OCI-LY3 (cell line): ENCODE measurements at regions not wholly inside any gene's neighbourhood (a gene's known extent, or its start where the extent isn't known, plus 50 kb on each side); places are given as distances from the start of the nearest gene placed in this dataset.

Experiments
- EZH2phosphoT487 ChIP-seq: fragments of 200-600 bp; shearing (Covaris generic); IDR thresholded peaks from 2 replicates; pipeline ENCODE4 v1.6.1; 2018; ENCODE audit warnings: antibody characterized with exemption, mixed run types, low read depth
- TF ChIP-seq, protein P1 (sequence below): fragments of 200-600, 300-600 bp; sonication (generic); IDR thresholded peaks from 2 replicates; pipeline ENCODE4 v1.5.1; 2014; ENCODE audit warnings: antibody characterized with exemption, low read length, low read depth

DNA sequence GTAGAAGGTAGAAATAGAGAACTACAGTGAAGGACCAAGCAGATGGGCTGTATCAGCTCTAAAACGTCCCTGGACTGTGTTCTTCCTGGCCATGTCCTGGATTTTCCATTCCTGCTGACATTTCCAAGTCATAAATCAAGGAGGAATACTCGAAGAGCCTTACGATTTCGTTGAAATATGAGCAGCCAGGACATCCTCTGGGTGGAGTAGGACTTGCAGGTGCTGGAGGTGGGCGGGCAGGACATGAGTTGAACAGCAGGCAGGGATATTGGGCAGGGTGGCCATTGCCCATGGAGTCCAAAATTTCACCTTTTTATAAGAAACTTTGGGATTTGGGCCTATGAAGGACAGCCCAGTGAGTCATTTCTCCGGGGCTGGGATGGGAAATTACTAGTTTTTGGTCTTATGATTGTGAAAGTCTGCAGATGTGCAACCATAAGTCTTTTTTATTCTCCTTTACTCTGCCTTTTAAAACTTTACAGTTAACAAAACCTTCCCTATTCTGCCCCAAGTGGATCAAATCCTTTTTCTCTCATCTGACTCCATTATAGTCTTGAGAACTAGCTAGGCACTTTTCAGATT, 88.8 kb downstream of the TMX1 start:
- TF ChIP-seq, protein P1, sequence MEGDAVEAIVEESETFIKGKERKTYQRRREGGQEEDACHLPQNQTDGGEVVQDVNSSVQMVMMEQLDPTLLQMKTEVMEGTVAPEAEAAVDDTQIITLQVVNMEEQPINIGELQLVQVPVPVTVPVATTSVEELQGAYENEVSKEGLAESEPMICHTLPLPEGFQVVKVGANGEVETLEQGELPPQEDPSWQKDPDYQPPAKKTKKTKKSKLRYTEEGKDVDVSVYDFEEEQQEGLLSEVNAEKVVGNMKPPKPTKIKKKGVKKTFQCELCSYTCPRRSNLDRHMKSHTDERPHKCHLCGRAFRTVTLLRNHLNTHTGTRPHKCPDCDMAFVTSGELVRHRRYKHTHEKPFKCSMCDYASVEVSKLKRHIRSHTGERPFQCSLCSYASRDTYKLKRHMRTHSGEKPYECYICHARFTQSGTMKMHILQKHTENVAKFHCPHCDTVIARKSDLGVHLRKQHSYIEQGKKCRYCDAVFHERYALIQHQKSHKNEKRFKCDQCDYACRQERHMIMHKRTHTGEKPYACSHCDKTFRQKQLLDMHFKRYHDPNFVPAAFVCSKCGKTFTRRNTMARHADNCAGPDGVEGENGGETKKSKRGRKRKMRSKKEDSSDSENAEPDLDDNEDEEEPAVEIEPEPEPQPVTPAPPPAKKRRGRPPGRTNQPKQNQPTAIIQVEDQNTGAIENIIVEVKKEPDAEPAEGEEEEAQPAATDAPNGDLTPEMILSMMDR, result no peak
- no peak for TF ChIP-seq EZH2phosphoT487
